GM12875 (cell line): ENCODE measurements at regions not wholly inside any gene's neighbourhood (a gene's known extent, or its start where the extent isn't known, plus 50 kb on each side); places are given as distances from the start of the nearest gene placed in this dataset.

Experiments used
- H3K4me3 ChIP-seq: one replicate; pipeline ENCODE4 v1.5.1; 2011; ENCODE audit warnings: low read depth, low read length, control low read depth
- CTCF ChIP-seq: IDR thresholded peaks from 2 replicates; pipeline ENCODE4 v1.5.1; 2011; ENCODE audit warnings: low read depth, mild to moderate bottlenecking, control low read depth, inconsistent platforms, low read length, moderate library complexity, borderline replicate concordance; ENCODE audit not compliant: insufficient read depth

- no peak overlapping the region for H3K4me3 ChIP-seq
- TF ChIP-seq CTCF, result no peak
Observed at GRCh38 chr13:80448725-80449124, 107.8 kb upstream of the SPRY2 start.

- TF ChIP-seq CTCF, result no peak
- no peak overlapping the region for H3K4me3 ChIP-seq
Observed at GRCh38 chr13:80447747-80448146, 106.8 kb upstream of the SPRY2 start.

- H3K4me3 ChIP-seq, result no peak overlapping the region
- no peak for TF ChIP-seq CTCF
Observed at GRCh38 chr13:80444240-80445015, 103.5 kb upstream of the SPRY2 start.

GRCh38 chr13:80442609-80443008, 101.7 kb upstream of the SPRY2 start:
- H3K4me3 ChIP-seq, result no peak overlapping the region
- TF ChIP-seq CTCF, result no peak

GRCh38 chr13:80441968-80442367, 101.0 kb upstream of the SPRY2 start:
- no peak overlapping the region for H3K4me3 ChIP-seq
- no peak for TF ChIP-seq CTCF

GRCh38 chr13:80438521-80438920, 97.6 kb upstream of the SPRY2 start:
- no peak overlapping the region for H3K4me3 ChIP-seq
- no peak for TF ChIP-seq CTCF

- no peak for TF ChIP-seq CTCF
- H3K4me3 ChIP-seq, result no peak overlapping the region
Observed at GRCh38 chr13:80437231-80437630, 96.3 kb upstream of the SPRY2 start.
